Stomach (tissue), 8 donors: ENCODE measurements at regions not wholly inside any gene's neighbourhood (a gene's known extent, or its start where the extent isn't known, plus 50 kb on each side); places are given as distances from the start of the nearest gene placed in this dataset.

Source experiments
- DNase-seq, 2 donors: peaks; one replicate each; pipeline versions ENCODE4 v3.0.0 to v3.0.0-alpha.2; 2013 to 2019
- H3K27ac ChIP-seq, 5 donors: fragments of 200-600 bp in 4 of 5; sonication (generic) in 4 of 5; one replicate each; pipeline ENCODE4 v1.5.1; 2013 to 2019; ENCODE audit warnings: mild to moderate bottlenecking in 1 of 5, moderate library complexity in 1 of 5
- H3K27me3 ChIP-seq, 3 donors: fragments of 200-600 bp; sonication (generic); one replicate each; pipeline ENCODE4 v1.5.1; 2017 to 2019; ENCODE audit warnings: mixed run types in 1 of 3
- H3K36me3 ChIP-seq, 4 donors: fragments of 200-600 bp; sonication (generic); 1 replicate in 3 of 4; 2 replicates in 1 of 4; pipeline ENCODE4 v1.5.1; 2016 to 2019
- H3K4me1 ChIP-seq, 4 donors: fragments of 200-600 bp; sonication (generic); one replicate each; pipeline ENCODE4 v1.5.1; 2016 to 2019
- H3K4me3 ChIP-seq, 4 donors: fragments of 200-600 bp; sonication (generic) in 3 of 4; one replicate each; pipeline ENCODE4 v1.5.1; 2016 to 2019; ENCODE audit warnings: mild to moderate bottlenecking in 1 of 4
- H3K9me3 ChIP-seq, 4 donors: fragments of 200-600 bp; sonication (generic); one replicate each; pipeline ENCODE4 v1.5.1; 2016 to 2019
- CTCF ChIP-seq, 7 experiments: fragments of 450-650 bp in 4 of 7; fragments of 200-600 bp in 3 of 7; sonication (generic) in 3 of 7; IDR thresholded peaks; one replicate each; pipeline ENCODE4 v1.5.1; 2016 to 2019; ENCODE audit warnings: antibody characterized with exemption in 7 of 7, control low read depth in 2 of 7, mild to moderate bottlenecking in 1 of 7
- EP300 ChIP-seq: sonication (generic); formaldehyde crosslinking; IDR thresholded peaks from one replicate; pipeline ENCODE4 v1.6.1; 2017; ENCODE audit warnings: antibody characterized with exemption
- POLR2A ChIP-seq, 4 donors: fragments of 450-650 bp; IDR thresholded peaks; one replicate each; pipeline ENCODE4 v1.6.1; 2016; ENCODE audit warnings: antibody characterized with exemption in 4 of 4, control low read depth in 2 of 4, mild to moderate bottlenecking in 1 of 4, moderate library complexity in 1 of 4
- POLR2AphosphoS5 ChIP-seq, 3 donors: sonication (generic); formaldehyde crosslinking; IDR thresholded peaks; one replicate each; pipeline ENCODE4 v1.6.1; 2016; ENCODE audit warnings: antibody characterized with exemption in 3 of 3
- WGBS, 5 donors: extraction: QIAGEN DNeasy Blood & Tissue Kit in 3 of 5; methylation state at CpG; one replicate each; pipeline versions ENCODE4 v1.1.5 to v1.1.7; 2013 to 2018; 5-methylcytosine and 5-hydroxymethylcytosine counted together
- intact Hi-C: fragments of 100-400 bp; cut with DNase I; formaldehyde crosslinking; loops from one replicate; pipeline ENCODE4 v1.15.1; 2023; ENCODE audit warnings: low total_unique reads
- donor health status: healthy with polysubstance abuse.
- donor health status: Bipolar disorder and iron deficiency.
- donor health status: healthy.

GRCh38 chr17:14803826-14804225 lies 461.3 kb downstream of the PMP22 start:
- no peak for DNase-seq
- peaks cover 0 to 12% (median 3%) of the 10 kb centered on the region in 4 donors for H3K9me3 ChIP-seq
- WGBS, 5 donors = 50 to 72% (median 67%) methylated on average over 3 of the region's 3 CpGs
- H3K27me3 ChIP-seq = no peaks in the 10 kb centered on the region
- H3K4me3 ChIP-seq = no peak overlapping the region
- H3K27ac ChIP-seq = no peak overlapping the region
- no peaks in the 10 kb centered on the region for H3K36me3 ChIP-seq
- intact Hi-C loops = no loop called here
- H3K4me1 ChIP-seq = peaks cover 0 to 6% (median 0%) of the 10 kb centered on the region in 4 donors
- no peak for TF ChIP-seq POLR2AphosphoS5 (IDR thresholded peaks at IDR 0.05)
- no peak for TF ChIP-seq EP300
- no peak for TF ChIP-seq POLR2A (IDR thresholded peaks at IDR 0.05)
- TF ChIP-seq CTCF (IDR thresholded peaks at IDR 0.05) = no peak

DNA sequence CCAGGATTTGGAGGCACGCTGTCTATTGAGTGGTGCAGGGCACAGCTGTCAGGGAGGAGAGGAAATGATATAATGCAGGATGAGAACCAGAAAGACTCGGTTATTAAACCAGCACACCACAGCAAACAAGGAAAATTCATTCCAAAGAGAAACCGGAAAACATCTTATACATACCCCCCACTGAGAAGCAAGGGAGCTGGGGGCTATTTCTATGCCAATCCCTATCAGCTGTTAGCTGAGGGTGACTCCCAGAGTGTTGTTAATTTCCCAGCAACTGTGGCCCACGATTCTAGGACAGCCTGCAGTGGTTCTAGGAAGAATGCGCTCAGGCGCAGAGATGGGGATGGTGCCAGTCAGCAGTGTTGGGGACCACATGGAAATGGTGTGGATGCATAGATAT lies 467.3 kb downstream of the PMP22 start:
- H3K27ac ChIP-seq = no peak overlapping the region
- no peaks in the 10 kb centered on the region for H3K36me3 ChIP-seq
- intact Hi-C loops = no loop called here
- H3K4me3 ChIP-seq = no peak overlapping the region
- TF ChIP-seq POLR2A (IDR thresholded peaks at IDR 0.05) = no peak
- DNase-seq = no peak
- no peaks in the 10 kb centered on the region for H3K9me3 ChIP-seq
- H3K27me3 ChIP-seq = peaks cover 0 to 5% (median 0%) of the 10 kb centered on the region in 3 donors
- H3K4me1 ChIP-seq = peaks cover 0 to 19% (median 0%) of the 10 kb centered on the region in 4 donors
- 56 to 85% (median 75%) methylated on average over 6 of the region's 6 CpGs for WGBS, 5 donors

GRCh38 chr17:14797021-14797420 lies 468.1 kb downstream of the PMP22 start:
- intact Hi-C loops = no loop called here
- peak in 1 of 2 donors; percentile 19 for DNase-seq
- Histone ChIP-seq H3K27ac (no peak overlapping the region), H3K36me3 (no peaks in the 10 kb centered on the region), H3K4me3 (no peak overlapping the region), H3K9me3 (no peaks in the 10 kb centered on the region), H3K4me1 (peaks cover 0 to 19% (median 0%) of the 10 kb centered on the region in 4 donors), H3K27me3 (peaks cover 0 to 5% (median 0%) of the 10 kb centered on the region in 3 donors)
- 29 to 49% (median 32%) methylated on average over 4 of the region's 4 CpGs for WGBS, 5 donors
- no peak for TF ChIP-seq POLR2AphosphoS5 (IDR thresholded peaks at IDR 0.05)
- TF ChIP-seq CTCF (IDR thresholded peaks at IDR 0.05) = no peak

DNA sequence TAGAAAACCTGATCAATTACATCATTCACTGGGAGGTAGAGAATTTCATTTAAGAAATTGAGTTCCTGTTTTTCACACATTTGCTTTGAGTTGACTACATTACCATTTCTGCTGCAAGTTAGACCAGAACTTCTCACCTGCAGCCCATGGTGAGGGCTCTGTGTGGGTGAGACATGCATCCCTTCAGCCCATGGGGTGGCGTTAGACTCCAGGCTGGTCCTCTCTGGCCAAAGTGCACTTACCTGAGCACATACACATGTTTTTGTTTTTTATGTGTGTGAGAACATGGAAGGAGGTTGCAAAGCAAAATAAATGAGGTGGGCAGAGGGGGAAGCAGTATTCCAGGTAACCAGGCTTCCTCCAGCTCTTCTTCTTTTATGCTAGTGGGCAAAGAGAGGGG lies 470.2 kb downstream of the PMP22 start:
- Histone ChIP-seq H3K4me3 (no peak overlapping the region), H3K27me3 (peaks cover 0 to 5% (median 0%) of the 10 kb centered on the region in 3 donors), H3K4me1 (peaks cover 0 to 23% (median 4%) of the 10 kb centered on the region in 4 donors), H3K36me3 (no peaks in the 10 kb centered on the region), H3K9me3 (no peaks in the 10 kb centered on the region), H3K27ac (no peak overlapping the region)
- 68 to 94% (median 90%) methylated on average over 1 of the region's 1 CpG for WGBS, 5 donors
- intact Hi-C loops = no loop called here
- TF ChIP-seq POLR2A (IDR thresholded peaks at IDR 0.05) (no peak), CTCF (IDR thresholded peaks at IDR 0.05) (no peak), POLR2AphosphoS5 (IDR thresholded peaks at IDR 0.05) (no peak), EP300 (no peak)
- DNase-seq = no peak

DNA sequence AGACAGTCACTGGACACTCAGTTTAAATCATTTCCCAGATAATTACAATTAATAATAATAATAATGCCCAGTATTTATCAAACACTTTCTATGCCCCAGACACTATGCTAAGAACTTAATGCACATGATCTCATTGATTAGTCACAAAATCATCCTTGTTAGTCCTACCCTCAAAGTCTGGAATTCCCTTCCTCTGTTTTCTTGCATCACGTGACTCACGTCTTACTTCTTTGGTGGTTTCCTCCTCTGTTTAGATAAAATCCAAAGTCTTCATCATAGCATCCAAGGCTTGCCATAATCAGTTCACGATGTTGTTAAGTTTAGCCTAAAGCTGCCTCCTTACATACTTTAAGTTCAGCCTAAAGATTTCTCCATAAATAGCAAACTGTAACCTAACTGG lies 471.9 kb downstream of the PMP22 start:
- Histone ChIP-seq H3K27me3 (peaks cover 0 to 12% (median 0%) of the 10 kb centered on the region in 3 donors), H3K4me1 (peaks cover 0 to 23% (median 4%) of the 10 kb centered on the region in 4 donors), H3K36me3 (no peaks in the 10 kb centered on the region), H3K9me3 (no peaks in the 10 kb centered on the region), H3K4me3 (no peak overlapping the region), H3K27ac (peak overlapping the region in 1 of 5 donors; percentile 29)
- intact Hi-C loops = no loop called here
- DNase-seq = no peak
- WGBS, 5 donors = 63 to 75% (median 69%) methylated on average over 3 of the region's 3 CpGs
- TF ChIP-seq EP300 (no peak), POLR2A (IDR thresholded peaks at IDR 0.05) (no peak)
